ENCODE measurements at regions not wholly inside any gene's neighbourhood (a gene's known extent, or its start where the extent isn't known, plus 50 kb on each side); places are given as distances from the start of the nearest gene placed in this dataset.

- TF ChIP-seq CTCF (IDR thresholded peaks at IDR 0.05) (no peak), POLR2A (IDR thresholded peaks at IDR 0.05) (no peak)
Observed at GRCh38 chr1:58312971-58313563, 233.5 kb downstream of the OMA1 start.
